Neural progenitor cell (in vitro differentiated cells): ENCODE measurements at regions not wholly inside any gene's neighbourhood (a gene's known extent, or its start where the extent isn't known, plus 50 kb on each side); places are given as distances from the start of the nearest gene placed in this dataset.

ENCODE experiments used
- DNase-seq: peaks from one replicate; pipeline ENCODE4 v3.0.0-alpha.2; 2016; ENCODE audit warnings: low spot score
- H2AFZ ChIP-seq: fragments of 200-600 bp; sonication (generic); replicated peaks from 2 replicates; pipeline ENCODE4 v1.6.1; 2016; ENCODE audit warnings: antibody characterized with exemption
- H3F3A ChIP-seq: fragments of 200-600 bp; sonication (generic); 2 replicates; pipeline ENCODE4 v1.6.1; 2016; ENCODE audit warnings: antibody characterized with exemption, low read depth
- H3K27ac ChIP-seq: fragments of 200-600 bp; sonication (generic); 2 replicates; pipeline ENCODE4 v1.5.1; 2016; ENCODE audit warnings: mild to moderate bottlenecking
- H3K27me3 ChIP-seq: fragments of 200-600 bp; sonication (generic); 2 replicates; pipeline ENCODE4 v1.6.1; 2016; ENCODE audit warnings: mild to moderate bottlenecking, moderate library complexity
- H3K36me3 ChIP-seq: fragments of 200-600 bp; sonication (generic); 2 replicates; pipeline ENCODE4 v1.5.1; 2016
- H3K4me1 ChIP-seq: fragments of 200-600 bp; sonication (generic); 2 replicates; pipeline ENCODE4 v1.6.1; 2016; ENCODE audit warnings: mixed run types
- H3K4me2 ChIP-seq: fragments of 200-600 bp; sonication (generic); 2 replicates; pipeline ENCODE4 v1.6.1; 2016
- H3K4me3 ChIP-seq: fragments of 200-600 bp; sonication (generic); 2 replicates; pipeline ENCODE4 v1.5.1; 2016
- H3K79me2 ChIP-seq: fragments of 200-600 bp; sonication (generic); 2 replicates; pipeline ENCODE4 v1.6.1; 2016; ENCODE audit warnings: low read depth
- H3K9ac ChIP-seq: fragments of 200-600 bp; sonication (generic); 2 replicates; pipeline ENCODE4 v1.6.1; 2016
- H3K9me3 ChIP-seq: fragments of 200-600 bp; sonication (generic); 2 replicates; pipeline ENCODE4 v1.5.1; 2016; ENCODE audit warnings: low read depth
- H4K20me1 ChIP-seq: fragments of 200-600 bp; sonication (generic); 2 replicates; pipeline ENCODE4 v1.6.1; 2016; ENCODE audit warnings: low read depth
- H3K27ac Mint-ChIP-seq: 3 replicates; pipeline ENCODE4 v1.8.0; 2021; ENCODE audit warnings: mixed read lengths
- H3K27me3 Mint-ChIP-seq: 2 replicates; pipeline ENCODE4 v1.8.0; 2022; ENCODE audit warnings: low read depth, mild to moderate bottlenecking, inconsistent platforms, moderate library complexity, mixed read lengths; ENCODE audit not compliant: insufficient read depth
- H3K36me3 Mint-ChIP-seq: 3 replicates; pipeline ENCODE4 v1.8.0; 2021; ENCODE audit warnings: mixed read lengths
- H3K4me1 Mint-ChIP-seq: 3 replicates; pipeline ENCODE4 v1.8.0; 2021; ENCODE audit warnings: mixed read lengths
- H3K4me3 Mint-ChIP-seq: 3 replicates; pipeline ENCODE4 v1.8.0; 2021; ENCODE audit warnings: mild to moderate bottlenecking, moderate library complexity, mixed read lengths
- H3K9me3 Mint-ChIP-seq: 3 replicates; pipeline ENCODE4 v1.8.0; 2020; ENCODE audit warnings: mixed read lengths
- CTCF ChIP-seq: fragments of 200-600 bp; sonication (generic); IDR thresholded peaks from 2 replicates; pipeline ENCODE4 v1.5.1; 2017; ENCODE audit warnings: antibody characterized with exemption, mild to moderate bottlenecking
- EZH2 ChIP-seq: fragments of 200-600 bp; sonication (generic); IDR thresholded peaks from 2 replicates; pipeline ENCODE4 v1.6.1; 2017; ENCODE audit warnings: antibody characterized with exemption, mild to moderate bottlenecking, moderate library complexity
- EZH2phosphoT487 ChIP-seq: fragments of 200-600 bp; sonication (generic); IDR thresholded peaks from 2 replicates; pipeline ENCODE4 v1.6.1; 2017; ENCODE audit warnings: antibody characterized with exemption

- no peak overlapping the region for H3K4me2 ChIP-seq
- no peak overlapping the region for H3K4me3 ChIP-seq
- H3F3A ChIP-seq = peaks cover 30% of the 10 kb centered on the region
- H4K20me1 ChIP-seq = no peaks in the 10 kb centered on the region
- no peak for DNase-seq
- Mint-ChIP-seq H3K27ac (no peak overlapping the region), H3K9me3 (peaks cover 5% of the 10 kb centered on the region), H3K36me3 (no peaks in the 10 kb centered on the region), H3K4me3 (no peak overlapping the region), H3K4me1 (peaks cover 40% of the 10 kb centered on the region), H3K27me3 (peaks cover 11% of the 10 kb centered on the region)
- no peaks in the 10 kb centered on the region for H3K27me3 ChIP-seq
- peaks cover 28% of the 10 kb centered on the region for H3K4me1 ChIP-seq
- no peak overlapping the region for H3K27ac ChIP-seq
- H3K9ac ChIP-seq = no peak overlapping the region
- H3K36me3 ChIP-seq = no peaks in the 10 kb centered on the region
- no peaks in the 10 kb centered on the region for H3K9me3 ChIP-seq
- H2AFZ ChIP-seq = no peak overlapping the region
- no peaks in the 10 kb centered on the region for H3K79me2 ChIP-seq
- no peak for TF ChIP-seq CTCF
- no peak for TF ChIP-seq EZH2phosphoT487
- TF ChIP-seq EZH2 = no peak
Observed at GRCh38 chr16:54647725-54648221, 282.9 kb upstream of the IRX5 start.

GRCh38 chr16:54647216-54647615 lies 283.4 kb upstream of the IRX5 start:
- no peaks in the 10 kb centered on the region for H3K27me3 ChIP-seq
- peaks cover 7% of the 10 kb centered on the region for H3K9me3 Mint-ChIP-seq
- no peak overlapping the region for H3K4me3 Mint-ChIP-seq
- peaks cover 34% of the 10 kb centered on the region for H3K4me1 Mint-ChIP-seq
- H2AFZ ChIP-seq = no peak overlapping the region
- H4K20me1 ChIP-seq = no peaks in the 10 kb centered on the region
- H3K9ac ChIP-seq = no peak overlapping the region
- H3K36me3 ChIP-seq = no peaks in the 10 kb centered on the region
- no peaks in the 10 kb centered on the region for H3K9me3 ChIP-seq
- H3K27ac Mint-ChIP-seq = no peak overlapping the region
- peaks cover 11% of the 10 kb centered on the region for H3K27me3 Mint-ChIP-seq
- H3K36me3 Mint-ChIP-seq = no peaks in the 10 kb centered on the region
- TF ChIP-seq CTCF (no peak), EZH2 (no peak), EZH2phosphoT487 (no peak)
- no peak overlapping the region for H3K4me2 ChIP-seq
- DNase-seq = no peak
- H3K4me3 ChIP-seq = no peak overlapping the region
- H3K4me1 ChIP-seq = peaks cover 22% of the 10 kb centered on the region
- no peak overlapping the region for H3K27ac ChIP-seq
- no peaks in the 10 kb centered on the region for H3K79me2 ChIP-seq
- peaks cover 24% of the 10 kb centered on the region for H3F3A ChIP-seq

- Histone ChIP-seq H4K20me1 (no peaks in the 10 kb centered on the region), H3K9ac (no peak overlapping the region), H3K27me3 (no peaks in the 10 kb centered on the region), H3K79me2 (no peaks in the 10 kb centered on the region), H3F3A (peaks cover 6% of the 10 kb centered on the region), H3K4me2 (no peak overlapping the region), H3K9me3 (no peaks in the 10 kb centered on the region), H3K4me3 (no peak overlapping the region), H3K27ac (no peak overlapping the region), H3K36me3 (no peaks in the 10 kb centered on the region), H2AFZ (no peak overlapping the region), H3K4me1 (peaks cover 7% of the 10 kb centered on the region)
- Mint-ChIP-seq H3K27me3 (peaks cover 8% of the 10 kb centered on the region), H3K9me3 (peaks cover 7% of the 10 kb centered on the region), H3K27ac (no peak overlapping the region), H3K36me3 (no peaks in the 10 kb centered on the region), H3K4me3 (no peak overlapping the region), H3K4me1 (peaks cover 16% of the 10 kb centered on the region)
- no peak for DNase-seq
- TF ChIP-seq CTCF (no peak), EZH2 (no peak), EZH2phosphoT487 (no peak)
Observed at GRCh38 chr16:54645345-54645744, 285.3 kb upstream of the IRX5 start.
